Pancreas (tissue), 10 donors: ENCODE measurements at regions not wholly inside any gene's neighbourhood (a gene's known extent, or its start where the extent isn't known, plus 50 kb on each side); places are given as distances from the start of the nearest gene placed in this dataset.

Experiments
- ATAC-seq, 4 donors: fragments of 200-7000 bp; cut with Tn5 transposase; one replicate each; pipeline versions ENCODE4 v1.8.0 to v1.9.1; 2020; ENCODE audit warnings: mild to moderate bottlenecking in 4 of 4, moderate library complexity in 4 of 4
- DNase-seq, 6 donors: peaks; one replicate each; pipeline ENCODE4 v3.0.0-alpha.2; 2020
- FAIRE-seq: peaks from 2 replicates; lab custom pipeline; 2012; peaks lifted over from hg19 to GRCh38; lab: Jason Lieb, UNC
- H3K27ac ChIP-seq, 4 donors: fragments of 200-600 bp; sonication (generic); 1 replicate in 3 of 4; 2 replicates in 1 of 4; pipeline versions ENCODE4 v1.5.0 to v1.8.0; 2020
- H3K27me3 ChIP-seq, 4 donors: fragments of 200-600 bp; one replicate each; pipeline ENCODE4 v1.8.0; 2021
- H3K36me3 ChIP-seq, 3 donors: fragments of 200-600 bp; sonication (generic) in 1 of 3; one replicate each; pipeline versions ENCODE4 v1.5.0 to v1.8.0; 2020 to 2021
- H3K4me1 ChIP-seq, 3 donors: fragments of 200-600 bp; one replicate each; pipeline ENCODE4 v1.8.0; 2021
- H3K4me3 ChIP-seq, 4 donors: fragments of 200-600 bp; sonication (generic) in 2 of 4; one replicate each; pipeline versions ENCODE4 v1.5.0 to v1.8.0; 2020 to 2021
- H3K9me3 ChIP-seq, 4 donors: fragments of 200-600 bp; one replicate each; pipeline ENCODE4 v1.8.0; 2021
- WGBS, 2 donors: extraction: QIAGEN DNeasy Blood & Tissue Kit; methylation state at CpG; one replicate each; pipeline ENCODE4 v1.1.7; 2013; 5-methylcytosine and 5-hydroxymethylcytosine counted together
- intact Hi-C, 3 donors: fragments of 100-400 bp; cut with DNase I; formaldehyde crosslinking; loops; one replicate each; pipeline versions ENCODE4 v1.11.1 to v1.14.2; 2022
- TF ChIP-seq, protein P1 (sequence below), 4 donors: fragments of 200-600 bp; sonication (generic) in 3 of 4; IDR thresholded peaks; one replicate each; pipeline versions ENCODE4 v1.5.0 to v1.8.0; 2021; ENCODE audit warnings: antibody characterized with exemption in 4 of 4
- donor health status: healthy with polysubstance abuse.
- donor health status: DM: no; HTN: no; CAD: no; lungs with moderate emphysema.
- donor health status: DM: no; HTN: no; CAD: no.
- donor health status: control.
- donor health status: control.
- donor health status: Bipolar disorder and iron deficiency.
- donor health status: DM: yes; HTN: yes; CAD: no.
- donor health status: DM: no; HTN: no; CAD: no.
- donor health status: DM: no; HTN: no; CAD: no.
- donor health status: DM: yes; HTN: yes; CAD: no.

DNA sequence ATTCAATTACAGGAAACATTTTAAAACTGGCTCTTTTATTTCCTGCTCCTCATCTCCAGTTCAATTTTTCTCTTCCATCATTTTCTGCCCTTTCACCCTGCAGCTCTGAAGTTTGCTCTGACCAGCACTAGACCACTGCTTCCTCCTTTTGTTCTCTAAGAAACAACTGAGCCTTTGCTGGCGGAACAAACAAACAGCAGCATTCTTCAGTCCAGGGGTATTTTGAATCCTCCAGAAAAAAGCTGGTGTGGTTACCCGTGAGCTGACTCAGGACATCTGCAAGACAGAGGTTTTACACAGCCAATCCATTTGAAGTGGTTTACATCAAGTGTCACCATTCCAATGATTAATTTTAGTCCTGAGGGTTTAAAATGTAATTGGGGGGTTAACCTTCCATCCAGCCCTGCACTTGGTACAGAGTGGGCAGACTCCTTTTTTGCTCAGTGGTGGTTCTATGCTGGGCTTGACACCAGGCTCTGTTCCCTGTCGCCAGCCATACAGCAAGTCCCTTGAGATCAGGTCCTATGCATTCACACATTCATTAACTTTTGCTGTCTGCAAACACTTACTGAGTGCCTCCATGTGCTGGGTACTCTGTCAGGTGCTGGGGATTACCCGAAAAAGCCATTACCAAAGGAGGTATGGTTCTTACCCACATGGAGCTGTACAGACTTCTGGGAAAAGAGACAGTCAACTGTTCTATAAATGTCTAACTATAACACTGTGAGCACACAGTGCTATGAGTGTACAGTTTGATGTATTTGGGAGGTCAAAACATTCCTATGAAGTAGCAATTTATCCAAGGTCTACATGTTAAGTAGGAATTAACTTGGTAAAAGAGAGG is 909.4 kb upstream of the GYPC start:
- ATAC-seq: no peak
- TF ChIP-seq, protein P1, sequence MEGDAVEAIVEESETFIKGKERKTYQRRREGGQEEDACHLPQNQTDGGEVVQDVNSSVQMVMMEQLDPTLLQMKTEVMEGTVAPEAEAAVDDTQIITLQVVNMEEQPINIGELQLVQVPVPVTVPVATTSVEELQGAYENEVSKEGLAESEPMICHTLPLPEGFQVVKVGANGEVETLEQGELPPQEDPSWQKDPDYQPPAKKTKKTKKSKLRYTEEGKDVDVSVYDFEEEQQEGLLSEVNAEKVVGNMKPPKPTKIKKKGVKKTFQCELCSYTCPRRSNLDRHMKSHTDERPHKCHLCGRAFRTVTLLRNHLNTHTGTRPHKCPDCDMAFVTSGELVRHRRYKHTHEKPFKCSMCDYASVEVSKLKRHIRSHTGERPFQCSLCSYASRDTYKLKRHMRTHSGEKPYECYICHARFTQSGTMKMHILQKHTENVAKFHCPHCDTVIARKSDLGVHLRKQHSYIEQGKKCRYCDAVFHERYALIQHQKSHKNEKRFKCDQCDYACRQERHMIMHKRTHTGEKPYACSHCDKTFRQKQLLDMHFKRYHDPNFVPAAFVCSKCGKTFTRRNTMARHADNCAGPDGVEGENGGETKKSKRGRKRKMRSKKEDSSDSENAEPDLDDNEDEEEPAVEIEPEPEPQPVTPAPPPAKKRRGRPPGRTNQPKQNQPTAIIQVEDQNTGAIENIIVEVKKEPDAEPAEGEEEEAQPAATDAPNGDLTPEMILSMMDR (IDR thresholded peaks at IDR 0.05): no peak
- no peak for DNase-seq
- Histone ChIP-seq H3K36me3 (no peaks in the 10 kb centered on the region), H3K27ac (no peak overlapping the region), H3K4me3 (no peak overlapping the region), H3K9me3 (no peaks in the 10 kb centered on the region), H3K27me3 (no peaks in the 10 kb centered on the region), H3K4me1 (no peaks in the 10 kb centered on the region)
- 52 to 61% methylated on average over 4 of the region's 4 CpGs for WGBS, 2 donors
- intact Hi-C loops: loop anchor here in 1 of 3 donors (10.0 kb wide), 1 partner anchor 1038 kb away; no protein-coding TSS in a partner anchor
- FAIRE-seq: no peak

DNA sequence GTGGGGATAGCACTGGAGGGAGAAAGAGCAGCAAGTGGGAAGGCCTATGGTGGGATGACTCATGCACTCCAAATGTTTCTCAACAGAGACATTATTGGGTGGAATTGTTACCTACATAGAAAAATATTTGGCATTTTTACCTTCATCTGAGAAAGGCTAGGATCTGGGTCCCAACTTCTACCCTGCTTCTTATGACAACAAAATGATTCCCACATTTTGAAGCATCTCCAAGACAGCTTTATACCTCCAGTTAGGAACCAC is 908.9 kb upstream of the GYPC start:
- TF ChIP-seq, protein P1 (IDR thresholded peaks at IDR 0.05): no peak
- H3K9me3 ChIP-seq: no peaks in the 10 kb centered on the region
- intact Hi-C loops: loop anchor here in 1 of 3 donors (10.0 kb wide), 1 partner anchor 1038 kb away; no protein-coding TSS in a partner anchor
- no peaks in the 10 kb centered on the region for H3K27me3 ChIP-seq
- H3K4me1 ChIP-seq: no peaks in the 10 kb centered on the region
- FAIRE-seq (no peak), DNase-seq (no peak), ATAC-seq (no peak)
- no peak overlapping the region for H3K27ac ChIP-seq
- no peak overlapping the region for H3K4me3 ChIP-seq
- H3K36me3 ChIP-seq: no peaks in the 10 kb centered on the region

DNA sequence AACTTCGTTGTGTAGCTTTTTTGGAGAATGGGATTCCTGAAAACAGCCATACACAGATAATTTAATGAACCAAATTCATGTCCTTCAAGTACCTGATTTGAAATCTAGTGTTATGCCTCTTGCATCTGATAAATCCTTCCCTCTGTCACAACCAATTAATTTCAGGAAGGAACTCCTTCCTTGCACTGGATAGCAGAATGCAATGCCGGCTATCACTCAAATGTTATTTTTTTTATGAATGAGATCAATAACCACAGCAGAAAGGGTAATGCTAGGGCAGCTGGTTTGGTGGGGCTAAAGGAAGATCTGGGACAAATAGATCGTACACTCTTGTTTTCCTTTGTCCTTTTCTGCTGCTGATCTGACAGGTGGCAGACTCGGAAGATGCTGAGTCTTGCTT is 899.5 kb upstream of the GYPC start:
- FAIRE-seq: no peak
- Histone ChIP-seq H3K4me3 (no peak overlapping the region), H3K27ac (no peak overlapping the region), H3K27me3 (no peaks in the 10 kb centered on the region), H3K36me3 (no peaks in the 10 kb centered on the region), H3K4me1 (no peaks in the 10 kb centered on the region), H3K9me3 (no peaks in the 10 kb centered on the region)
- TF ChIP-seq, protein P1 (IDR thresholded peaks at IDR 0.05): no peak
- intact Hi-C loops: no loop called here
- no peak for ATAC-seq
- 37 to 54% methylated on average over 4 of the region's 4 CpGs for WGBS, 2 donors
- DNase-seq: no peak

DNA sequence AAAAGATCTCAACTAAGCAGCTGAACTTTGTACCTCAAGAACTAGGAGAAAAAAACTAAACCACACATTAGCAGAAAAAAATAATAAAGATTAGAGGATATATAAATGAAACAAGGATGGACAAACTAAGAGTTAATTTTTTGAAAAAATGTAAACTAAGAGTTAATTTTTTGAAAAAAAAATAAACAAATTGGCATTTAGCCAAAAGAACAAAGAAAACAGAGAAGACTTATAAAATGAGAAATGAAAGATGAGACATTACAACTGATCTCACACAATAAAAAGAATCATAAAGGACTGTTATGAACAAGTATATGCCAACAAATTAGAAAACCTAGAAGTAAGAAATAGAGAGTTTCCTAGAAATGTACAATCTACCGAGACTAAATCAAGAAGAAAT is 859.2 kb upstream of the GYPC start:
- no peak for FAIRE-seq
- DNase-seq: no peak

DNA sequence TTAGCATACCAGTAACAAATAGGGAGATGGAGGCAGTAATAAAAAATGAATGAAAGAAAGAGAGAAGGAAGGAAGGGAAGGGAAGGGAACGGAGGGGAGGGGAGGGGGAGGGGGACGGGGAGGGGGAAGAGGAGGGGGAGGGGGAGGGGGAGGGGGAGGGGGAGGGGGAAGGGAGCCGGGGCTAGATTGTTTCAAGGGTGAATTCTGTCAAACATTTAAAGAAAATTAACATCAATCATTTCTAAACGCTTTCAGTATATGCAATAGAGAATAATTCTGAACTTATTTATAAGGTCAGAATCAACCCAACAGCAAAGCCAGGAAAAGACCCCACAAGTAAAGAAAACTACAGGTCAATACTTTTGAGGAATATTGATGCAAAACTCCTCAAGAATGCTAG is 858.8 kb upstream of the GYPC start:
- no peaks in the 10 kb centered on the region for H3K36me3 ChIP-seq
- no peak overlapping the region for H3K4me3 ChIP-seq
- no peaks in the 10 kb centered on the region for H3K4me1 ChIP-seq
- no peaks in the 10 kb centered on the region for H3K27me3 ChIP-seq
- no peaks in the 10 kb centered on the region for H3K9me3 ChIP-seq
- FAIRE-seq (no peak), DNase-seq (no peak), ATAC-seq (no peak)
- WGBS, 2 donors: 54 to 75% methylated on average over 2 of the region's 4 CpGs
- intact Hi-C loops: no loop called here
- TF ChIP-seq, protein P1 (IDR thresholded peaks at IDR 0.05): no peak
- H3K27ac ChIP-seq: no peak overlapping the region

More for the DNA sequence above, 859.2 kb upstream of the GYPC start:
- ATAC-seq: no peak
- H3K4me3 ChIP-seq: no peak overlapping the region
- H3K27me3 ChIP-seq: no peaks in the 10 kb centered on the region
- H3K9me3 ChIP-seq: no peaks in the 10 kb centered on the region
- H3K36me3 ChIP-seq: no peaks in the 10 kb centered on the region
- H3K4me1 ChIP-seq: no peaks in the 10 kb centered on the region
- intact Hi-C loops: no loop called here
- no peak overlapping the region for H3K27ac ChIP-seq
- TF ChIP-seq, protein P1 (IDR thresholded peaks at IDR 0.05): no peak
- 67 to 80% methylated on average over 1 of the region's 1 CpG for WGBS, 2 donors
